ENCODE measurements at regions not wholly inside any gene's neighbourhood (a gene's known extent, or its start where the extent isn't known, plus 50 kb on each side); places are given as distances from the start of the nearest gene placed in this dataset.

DNA sequence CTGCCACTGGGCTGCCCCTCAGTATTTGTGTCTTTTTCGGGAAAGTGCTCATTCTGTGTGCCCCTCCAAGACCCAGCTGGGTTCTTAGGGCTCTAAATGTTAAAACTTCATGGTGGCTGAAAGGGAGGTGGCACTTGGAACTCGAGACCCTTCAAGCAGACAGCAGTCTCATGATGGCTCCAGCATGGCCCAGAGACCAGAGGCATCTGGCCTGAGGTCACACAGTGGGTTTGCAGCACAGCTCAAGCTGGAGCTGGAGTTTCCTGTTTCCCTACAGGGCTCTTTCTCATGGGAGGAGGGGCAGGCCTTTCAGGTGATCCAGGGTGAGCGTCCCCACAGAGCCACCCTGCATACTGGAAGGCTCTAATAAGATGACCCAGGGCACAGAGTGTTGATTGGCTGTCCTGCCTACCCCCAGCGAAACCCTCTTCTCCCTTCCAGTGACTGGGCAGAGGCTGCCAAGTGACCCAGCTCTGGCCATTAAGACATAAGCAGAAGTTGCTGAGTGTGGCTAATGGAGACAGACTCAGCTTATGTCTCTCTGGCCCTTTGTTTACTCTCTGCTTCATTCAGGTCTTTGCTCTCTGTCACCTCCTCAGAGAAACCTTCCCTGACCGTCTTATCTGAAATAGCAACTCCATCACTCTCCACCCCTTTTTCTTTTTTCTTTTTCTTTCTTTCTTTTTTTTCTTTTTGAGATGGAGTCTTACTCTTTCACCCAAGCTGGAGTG, 166.6 kb upstream of the SMAD3 start:
- WGBS, 3 donors, result 87 to 89% (median 88%) methylated on average over 5 of the region's 5 CpGs
- DNase-seq (no peak), FAIRE-seq (no peak)
- Histone ChIP-seq H3K4me3 (ENCODE audit: low read depth in 1 of 3, low read length in 3 of 3) (no peak overlapping the region), H3K36me3 (ENCODE audit: control insufficient read depth in 3 of 3, insufficient read depth in 2 of 3, low read depth in 1 of 3, low read length in 3 of 3) (no peaks in the 10 kb centered on the region), H3K9me3 (ENCODE audit: control insufficient read depth in 2 of 2, insufficient read depth in 1 of 2, low read depth in 1 of 2, low read length in 1 of 2) (no peaks in the 10 kb centered on the region), H3K4me1 (ENCODE audit: control insufficient read depth in 3 of 3, insufficient read depth in 2 of 3, low read depth in 1 of 3, low read length in 2 of 3) (no peaks in the 10 kb centered on the region), H3K27ac (ENCODE audit: low read depth in 1 of 3, low read length in 2 of 3) (no peak overlapping the region), H3K27me3 (ENCODE audit: control insufficient read depth in 3 of 3, insufficient read depth in 3 of 3, low read length in 3 of 3) (no peaks in the 10 kb centered on the region)

DNA sequence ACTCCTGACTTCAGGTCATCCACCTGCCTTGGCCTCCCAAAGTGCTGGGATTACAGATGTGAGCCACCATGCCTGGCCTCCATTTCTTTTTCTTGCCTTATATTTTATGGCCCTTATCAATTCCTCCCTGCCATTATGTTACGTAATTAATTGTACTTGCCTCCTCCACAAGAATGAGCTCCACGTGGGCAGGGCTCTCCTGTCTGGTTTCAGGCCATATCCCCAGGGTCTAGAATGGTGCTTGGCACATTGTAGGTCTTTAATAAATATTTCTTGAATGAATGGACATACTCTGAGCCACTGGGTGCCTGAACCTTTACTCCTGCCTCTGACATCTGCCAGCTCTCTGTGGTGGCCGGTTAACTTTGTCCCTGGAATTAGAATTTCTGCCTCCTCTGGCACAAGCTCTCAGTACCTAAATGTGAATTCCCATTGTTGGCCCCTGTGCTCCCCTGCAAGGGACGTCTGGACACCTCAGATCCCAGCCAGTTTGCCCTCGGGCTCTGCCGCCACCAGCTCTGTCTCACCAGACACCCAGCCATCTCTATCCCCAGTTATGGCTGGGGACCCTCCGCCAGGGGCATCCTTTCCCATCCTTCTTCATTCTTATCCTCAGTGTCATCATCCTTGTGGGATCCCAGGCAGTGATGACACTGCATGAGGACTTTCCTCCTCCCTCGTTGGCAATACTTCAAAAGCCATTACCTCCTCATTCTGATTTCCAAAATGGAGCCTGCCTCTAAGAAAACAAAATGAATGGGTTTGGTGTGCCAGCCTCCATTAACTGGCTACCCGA, 165.6 kb upstream of the SMAD3 start:
- H3K9me3 ChIP-seq (ENCODE audit: control insufficient read depth in 2 of 2, insufficient read depth in 1 of 2, low read depth in 1 of 2, low read length in 1 of 2), result no peaks in the 10 kb centered on the region
- H3K36me3 ChIP-seq (ENCODE audit: control insufficient read depth in 3 of 3, insufficient read depth in 2 of 3, low read depth in 1 of 3, low read length in 3 of 3), result no peaks in the 10 kb centered on the region
- no peaks in the 10 kb centered on the region for H3K27me3 ChIP-seq (ENCODE audit: control insufficient read depth in 3 of 3, insufficient read depth in 3 of 3, low read length in 3 of 3)
- H3K27ac ChIP-seq (ENCODE audit: low read depth in 1 of 3, low read length in 2 of 3), result no peak overlapping the region
- peak in 1 of 2 donors; percentile 51 for DNase-seq
- 71 to 86% (median 75%) methylated on average over 9 of the region's 9 CpGs for WGBS, 3 donors
- no peak overlapping the region for H3K4me3 ChIP-seq (ENCODE audit: low read depth in 1 of 3, low read length in 3 of 3)
- H3K4me1 ChIP-seq (ENCODE audit: control insufficient read depth in 3 of 3, insufficient read depth in 2 of 3, low read depth in 1 of 3, low read length in 2 of 3), result no peaks in the 10 kb centered on the region
- no peak for FAIRE-seq

DNA sequence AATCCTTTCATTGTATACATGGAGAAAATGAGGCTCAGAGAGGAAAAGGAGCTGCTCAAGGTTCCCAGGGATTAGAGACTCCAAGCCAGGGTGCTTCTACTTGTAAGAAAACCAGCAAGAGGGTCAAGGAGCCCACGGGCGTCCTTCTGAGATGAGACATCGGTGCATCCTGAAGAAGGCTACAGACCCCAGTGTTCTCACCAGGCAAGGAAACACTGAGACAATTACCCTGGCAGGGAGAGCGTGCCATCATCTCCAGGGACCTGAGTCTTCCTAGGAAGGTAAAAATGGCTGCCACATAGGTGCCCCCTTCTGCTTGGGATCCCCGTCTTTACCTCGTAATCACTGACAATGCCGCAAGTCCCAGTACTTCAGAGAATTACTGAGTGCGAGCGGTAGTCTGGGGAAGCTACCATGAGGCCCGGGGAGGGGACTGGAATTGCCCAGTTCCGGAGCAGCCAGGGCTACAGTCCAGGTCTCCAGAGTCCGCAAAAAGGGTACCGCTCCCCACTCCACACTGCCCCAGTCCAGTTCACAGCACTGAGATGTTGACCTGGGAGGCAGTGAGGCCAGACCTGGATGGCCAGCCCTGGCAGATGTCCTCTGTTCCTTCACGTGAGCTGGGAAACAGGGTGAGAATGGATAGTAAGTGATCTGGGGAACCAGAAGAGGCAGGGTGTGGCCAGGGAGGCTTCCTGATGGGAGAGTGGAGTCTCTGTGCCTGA, 164.7 kb upstream of the SMAD3 start:
- Histone ChIP-seq H3K4me1 (ENCODE audit: control insufficient read depth in 3 of 3, insufficient read depth in 2 of 3, low read depth in 1 of 3, low read length in 2 of 3) (no peaks in the 10 kb centered on the region), H3K4me3 (ENCODE audit: low read depth in 1 of 3, low read length in 3 of 3) (no peak overlapping the region), H3K36me3 (ENCODE audit: control insufficient read depth in 3 of 3, insufficient read depth in 2 of 3, low read depth in 1 of 3, low read length in 3 of 3) (no peaks in the 10 kb centered on the region), H3K27me3 (ENCODE audit: control insufficient read depth in 3 of 3, insufficient read depth in 3 of 3, low read length in 3 of 3) (no peaks in the 10 kb centered on the region), H3K9me3 (ENCODE audit: control insufficient read depth in 2 of 2, insufficient read depth in 1 of 2, low read depth in 1 of 2, low read length in 1 of 2) (no peaks in the 10 kb centered on the region), H3K27ac (ENCODE audit: low read depth in 1 of 3, low read length in 2 of 3) (no peak overlapping the region)
- DNase-seq, result no peak
- no peak for FAIRE-seq
- 89 to 92% (median 91%) methylated on average over 14 of the region's 14 CpGs for WGBS, 3 donors

DNA sequence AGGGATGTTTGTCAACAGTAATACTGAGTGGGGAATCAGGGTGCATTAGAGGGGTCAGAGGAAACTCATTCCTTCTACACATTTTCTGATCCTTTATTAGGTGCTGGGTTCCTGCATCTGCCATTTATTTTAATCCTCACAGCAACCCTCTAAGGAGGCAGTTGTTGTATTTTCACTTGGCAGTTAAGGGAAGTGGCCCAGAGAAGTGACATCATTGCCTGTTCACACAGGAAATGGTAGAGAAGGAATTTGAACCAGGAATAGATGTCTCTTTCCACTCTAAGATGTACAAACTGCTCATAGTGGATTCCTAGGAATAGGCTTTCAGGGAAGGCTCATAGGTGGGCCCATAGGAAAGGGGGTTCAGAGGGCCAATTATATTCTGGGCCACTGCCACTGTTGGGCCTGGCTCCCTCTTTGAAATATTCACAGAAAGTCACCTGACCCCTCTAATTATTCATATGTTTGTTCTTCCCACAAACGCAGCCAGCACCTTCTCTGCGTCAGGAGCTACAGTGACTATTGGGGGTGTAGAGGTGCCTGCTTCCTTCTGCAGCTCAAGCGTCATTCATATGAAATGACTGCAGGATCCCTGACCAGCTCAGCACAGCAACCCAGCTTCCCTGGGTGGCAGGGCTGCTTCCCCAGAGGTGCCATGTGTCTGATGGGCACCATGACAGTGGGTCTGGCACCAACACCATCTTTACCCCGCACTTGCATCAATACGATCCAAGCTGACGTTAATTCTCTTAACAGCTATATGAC, 163.9 kb upstream of the SMAD3 start:
- whole genome bisulfite sequencing, 3 donors, result 90 to 93% (median 91%) methylated on average over 6 of the region's 6 CpGs
- H3K4me3 ChIP-seq (ENCODE audit: low read depth in 1 of 3, low read length in 3 of 3), result no peak overlapping the region
- no peak for FAIRE-seq

DNA sequence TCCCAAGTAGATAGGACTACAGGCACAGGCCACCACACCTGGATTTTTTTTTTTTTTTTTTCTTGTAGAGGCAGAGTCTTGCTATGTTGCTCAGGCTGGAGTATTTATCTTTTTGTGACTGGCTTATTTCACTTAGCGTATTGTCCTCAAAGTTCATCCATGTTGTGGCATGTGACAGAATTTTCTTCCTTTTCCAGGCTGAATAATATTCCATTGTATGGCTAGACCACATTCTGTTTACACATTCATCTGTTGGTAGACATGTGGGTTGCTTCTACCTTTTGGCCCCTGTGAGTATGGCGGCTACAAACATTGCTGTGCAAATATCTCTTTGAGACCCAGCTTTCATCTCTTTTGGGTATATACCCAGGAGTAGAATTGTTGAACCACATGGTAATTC, 160.2 kb upstream of the SMAD3 start:
- Histone ChIP-seq H3K27me3 (ENCODE audit: control insufficient read depth in 3 of 3, insufficient read depth in 3 of 3, low read length in 3 of 3) (no peaks in the 10 kb centered on the region), H3K4me1 (ENCODE audit: control insufficient read depth in 3 of 3, insufficient read depth in 2 of 3, low read depth in 1 of 3, low read length in 2 of 3) (no peaks in the 10 kb centered on the region), H3K9me3 (ENCODE audit: control insufficient read depth in 2 of 2, insufficient read depth in 1 of 2, low read depth in 1 of 2, low read length in 1 of 2) (peaks cover 0 to 3% of the 10 kb centered on the region in 2 donors), H3K27ac (ENCODE audit: low read depth in 1 of 3, low read length in 2 of 3) (no peak overlapping the region), H3K36me3 (ENCODE audit: control insufficient read depth in 3 of 3, insufficient read depth in 2 of 3, low read depth in 1 of 3, low read length in 3 of 3) (no peaks in the 10 kb centered on the region), H3K4me3 (ENCODE audit: low read depth in 1 of 3, low read length in 3 of 3) (no peak overlapping the region)
- 98 to 100% (median 99%) methylated on average over 2 of the region's 2 CpGs for WGBS, 3 donors
- no peak for FAIRE-seq
- DNase-seq, result no peak

More for the DNA sequence above, 163.9 kb upstream of the SMAD3 start:
- Histone ChIP-seq H3K4me1 (ENCODE audit: control insufficient read depth in 3 of 3, insufficient read depth in 2 of 3, low read depth in 1 of 3, low read length in 2 of 3) (no peaks in the 10 kb centered on the region), H3K27ac (ENCODE audit: low read depth in 1 of 3, low read length in 2 of 3) (no peak overlapping the region), H3K9me3 (ENCODE audit: control insufficient read depth in 2 of 2, insufficient read depth in 1 of 2, low read depth in 1 of 2, low read length in 1 of 2) (peaks cover 0 to 3% of the 10 kb centered on the region in 2 donors), H3K36me3 (ENCODE audit: control insufficient read depth in 3 of 3, insufficient read depth in 2 of 3, low read depth in 1 of 3, low read length in 3 of 3) (no peaks in the 10 kb centered on the region), H3K27me3 (ENCODE audit: control insufficient read depth in 3 of 3, insufficient read depth in 3 of 3, low read length in 3 of 3) (no peaks in the 10 kb centered on the region)
- DNase-seq, result no peak

DNA sequence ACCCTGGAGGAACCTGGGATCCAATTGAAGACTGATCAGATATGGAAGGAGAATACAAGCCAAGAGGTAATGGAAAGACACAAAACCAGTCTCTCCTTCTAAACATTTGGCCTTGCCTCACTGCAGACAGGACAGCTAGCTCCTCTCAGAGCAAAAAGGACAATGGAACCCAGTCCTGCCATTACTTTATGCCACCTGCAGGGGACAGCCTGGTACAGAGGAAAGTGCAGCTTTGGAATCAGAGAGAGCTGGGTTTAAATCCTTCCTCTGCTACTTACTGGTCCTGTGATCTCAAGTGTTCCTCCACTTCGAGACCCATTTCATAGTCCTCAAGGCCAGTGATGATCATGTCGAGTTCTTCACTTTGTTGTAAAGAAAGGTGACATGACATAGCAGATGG, 159.4 kb upstream of the SMAD3 start:
- Histone ChIP-seq H3K4me3 (ENCODE audit: low read depth in 1 of 3, low read length in 3 of 3) (no peak overlapping the region), H3K27ac (ENCODE audit: low read depth in 1 of 3, low read length in 2 of 3) (no peak overlapping the region), H3K36me3 (ENCODE audit: control insufficient read depth in 3 of 3, insufficient read depth in 2 of 3, low read depth in 1 of 3, low read length in 3 of 3) (no peaks in the 10 kb centered on the region), H3K27me3 (ENCODE audit: control insufficient read depth in 3 of 3, insufficient read depth in 3 of 3, low read length in 3 of 3) (no peaks in the 10 kb centered on the region), H3K9me3 (ENCODE audit: control insufficient read depth in 2 of 2, insufficient read depth in 1 of 2, low read depth in 1 of 2, low read length in 1 of 2) (peaks cover 0 to 3% of the 10 kb centered on the region in 2 donors), H3K4me1 (ENCODE audit: control insufficient read depth in 3 of 3, insufficient read depth in 2 of 3, low read depth in 1 of 3, low read length in 2 of 3) (no peaks in the 10 kb centered on the region)
- 87 to 100% (median 98%) methylated on average over 2 of the region's 2 CpGs for WGBS, 3 donors
- DNase-seq (no peak), FAIRE-seq (no peak)

DNA sequence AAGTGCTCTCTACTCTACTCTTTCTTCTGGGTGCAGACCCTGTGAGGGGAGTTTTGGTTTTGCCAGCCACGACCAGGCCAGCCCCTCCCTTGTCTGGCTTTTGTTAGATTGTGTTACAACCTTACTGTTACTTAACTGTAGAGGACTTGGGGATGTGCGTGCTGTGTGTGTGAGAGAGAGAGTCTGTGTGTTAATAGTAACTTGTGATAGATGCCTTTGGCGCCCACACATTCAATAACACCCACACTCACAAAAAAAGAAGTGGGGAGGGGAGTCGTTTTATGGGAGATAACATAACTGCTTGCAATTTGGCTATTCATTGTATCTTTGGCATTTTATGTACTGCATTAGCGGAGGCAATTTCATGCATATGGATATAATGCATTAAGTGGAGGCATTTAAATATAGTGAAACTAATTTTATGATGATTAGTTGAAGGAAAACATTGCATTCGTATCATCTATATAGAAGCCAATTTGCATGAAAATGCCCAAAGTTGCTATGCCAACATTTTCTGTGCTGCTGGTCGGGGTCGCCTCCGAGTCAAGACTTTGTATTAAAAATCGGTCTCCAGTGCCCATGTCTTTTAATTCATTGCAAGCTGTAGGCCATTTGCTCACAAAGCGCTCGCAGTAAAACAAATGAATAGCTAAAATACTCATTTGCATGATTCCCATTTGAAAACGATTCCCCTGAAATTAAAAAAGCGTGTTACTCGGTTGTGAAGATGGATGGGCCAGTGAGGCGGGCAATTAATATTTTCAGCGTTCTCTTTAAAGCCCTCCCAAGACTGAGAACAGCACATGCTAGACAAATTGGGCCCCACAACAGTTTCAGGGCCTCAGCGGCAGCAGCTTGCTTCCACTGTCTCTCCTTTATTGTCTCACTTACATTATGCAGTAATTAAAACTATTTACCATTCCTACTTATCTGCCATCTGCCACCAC, 158.5 kb upstream of the SMAD3 start:
- H3K9me3 ChIP-seq (ENCODE audit: control insufficient read depth in 2 of 2, insufficient read depth in 1 of 2, low read depth in 1 of 2, low read length in 1 of 2), result peaks cover 0 to 3% of the 10 kb centered on the region in 2 donors
- no peak overlapping the region for H3K4me3 ChIP-seq (ENCODE audit: low read depth in 1 of 3, low read length in 3 of 3)
- no peak overlapping the region for H3K27ac ChIP-seq (ENCODE audit: low read depth in 1 of 3, low read length in 2 of 3)
- H3K36me3 ChIP-seq (ENCODE audit: control insufficient read depth in 3 of 3, insufficient read depth in 2 of 3, low read depth in 1 of 3, low read length in 3 of 3), result no peaks in the 10 kb centered on the region
- WGBS, 3 donors, result 88 to 91% (median 88%) methylated on average over 18 of the region's 18 CpGs
- peaks cover 0 to 4% (median 0%) of the 10 kb centered on the region in 3 donors for H3K27me3 ChIP-seq (ENCODE audit: control insufficient read depth in 3 of 3, insufficient read depth in 3 of 3, low read length in 3 of 3)
- FAIRE-seq (no peak), DNase-seq (no peak)
- H3K4me1 ChIP-seq (ENCODE audit: control insufficient read depth in 3 of 3, insufficient read depth in 2 of 3, low read depth in 1 of 3, low read length in 2 of 3), result no peaks in the 10 kb centered on the region
